ENCODE measurements at regions not wholly inside any gene's neighbourhood (a gene's known extent, or its start where the extent isn't known, plus 50 kb on each side); places are given as distances from the start of the nearest gene placed in this dataset.
A peak's percentile ranks its signal among the peaks of the same experiment; 100 is the strongest.

- ATAC-seq (ENCODE audit: insufficient read depth, low FRiP score) (no peak), DNase-seq (no peak)
- H3K9me3 ChIP-seq (ENCODE audit: control insufficient read depth in 4 of 4, insufficient read depth in 3 of 4, low read length in 3 of 4), result peaks cover 0 to 2% (median 0%) of the 10 kb centered on the region in 4 donors
- H3K36me3 ChIP-seq (ENCODE audit: control insufficient read depth in 4 of 4, insufficient read depth in 4 of 4, low read length in 4 of 4), result no peaks in the 10 kb centered on the region
- no peak overlapping the region for H3K9ac ChIP-seq (ENCODE audit: insufficient read depth in 1 of 2, low read length in 2 of 2)
- no peak overlapping the region for H3K27ac ChIP-seq (ENCODE audit: low read depth in 1 of 2, low read length in 1 of 2)
- peaks cover 0 to 4% (median 0%) of the 10 kb centered on the region in 3 donors for H3K27me3 ChIP-seq (ENCODE audit: control insufficient read depth in 3 of 3, insufficient read depth in 3 of 3, low read length in 2 of 3)
- H3K4me3 ChIP-seq, result no peak overlapping the region
- no peak for TF ChIP-seq CTCF (IDR thresholded peaks at IDR 0.05; ENCODE audit: control extremely low read depth, extremely low read depth)
- H3K4me1 ChIP-seq (ENCODE audit: control insufficient read depth in 5 of 5, insufficient read depth in 5 of 5, low read length in 5 of 5), result peaks cover 0 to 7% (median 0%) of the 10 kb centered on the region in 5 donors
These were observed 509.8 kb downstream of the DIRAS2 start for GRCh38 chr9:90132866-90133265.

GRCh38 chr9:90137801-90138200 lies 504.8 kb downstream of the DIRAS2 start:
- H3K9ac ChIP-seq (ENCODE audit: insufficient read depth in 1 of 2, low read length in 2 of 2), result no peak overlapping the region
- DNase-seq (peak; percentile 31 to 86 (median 67)), ATAC-seq (ENCODE audit: insufficient read depth, low FRiP score) (no peak)
- no peak overlapping the region for H3K27ac ChIP-seq (ENCODE audit: low read depth in 1 of 2, low read length in 1 of 2)
- WGBS, 2 donors, result 21 to 65% methylated on average over 1 of the region's 1 CpG
- TF ChIP-seq CTCF (IDR thresholded peaks at IDR 0.05; ENCODE audit: control extremely low read depth, extremely low read depth), result no peak
- H3K27me3 ChIP-seq (ENCODE audit: control insufficient read depth in 3 of 3, insufficient read depth in 3 of 3, low read length in 2 of 3), result no peaks in the 10 kb centered on the region
- H3K4me1 ChIP-seq (ENCODE audit: control insufficient read depth in 5 of 5, insufficient read depth in 5 of 5, low read length in 5 of 5), result peaks cover 0 to 7% (median 0%) of the 10 kb centered on the region in 5 donors
- no peaks in the 10 kb centered on the region for H3K36me3 ChIP-seq (ENCODE audit: control insufficient read depth in 4 of 4, insufficient read depth in 4 of 4, low read length in 4 of 4)
- H3K4me3 ChIP-seq, result no peak overlapping the region
- H3K9me3 ChIP-seq (ENCODE audit: control insufficient read depth in 4 of 4, insufficient read depth in 3 of 4, low read length in 3 of 4), result peaks cover 0 to 2% (median 0%) of the 10 kb centered on the region in 4 donors

GRCh38 chr9:90140131-90140818 lies 502.3 kb downstream of the DIRAS2 start:
- WGBS, 2 donors, result 71 to 75% methylated on average over 6 to 7 of the region's 7 CpGs
- Histone ChIP-seq H3K4me1 (ENCODE audit: control insufficient read depth in 5 of 5, insufficient read depth in 5 of 5, low read length in 5 of 5) (peaks cover 0 to 3% (median 0%) of the 10 kb centered on the region in 5 donors), H3K27me3 (ENCODE audit: control insufficient read depth in 3 of 3, insufficient read depth in 3 of 3, low read length in 2 of 3) (no peaks in the 10 kb centered on the region), H3K4me3 (no peak overlapping the region), H3K36me3 (ENCODE audit: control insufficient read depth in 4 of 4, insufficient read depth in 4 of 4, low read length in 4 of 4) (no peaks in the 10 kb centered on the region), H3K9ac (ENCODE audit: insufficient read depth in 1 of 2, low read length in 2 of 2) (no peak overlapping the region), H3K9me3 (ENCODE audit: control insufficient read depth in 4 of 4, insufficient read depth in 3 of 4, low read length in 3 of 4) (no peaks in the 10 kb centered on the region), H3K27ac (ENCODE audit: low read depth in 1 of 2, low read length in 1 of 2) (no peak overlapping the region)
- ATAC-seq (ENCODE audit: insufficient read depth, low FRiP score) (no peak), DNase-seq (no peak)
- no peak for TF ChIP-seq CTCF (IDR thresholded peaks at IDR 0.05; ENCODE audit: control extremely low read depth, extremely low read depth)

- H3K27me3 ChIP-seq (ENCODE audit: control insufficient read depth in 3 of 3, insufficient read depth in 3 of 3, low read length in 2 of 3), result no peaks in the 10 kb centered on the region
- H3K9me3 ChIP-seq (ENCODE audit: control insufficient read depth in 4 of 4, insufficient read depth in 3 of 4, low read length in 3 of 4), result no peaks in the 10 kb centered on the region
- no peak overlapping the region for H3K9ac ChIP-seq (ENCODE audit: insufficient read depth in 1 of 2, low read length in 2 of 2)
- WGBS, 2 donors, result 26 to 28% methylated on average over 5 of the region's 5 CpGs
- peak; percentile 24 for TF ChIP-seq CTCF (IDR thresholded peaks at IDR 0.05; ENCODE audit: control extremely low read depth, extremely low read depth)
- ATAC-seq (ENCODE audit: insufficient read depth, low FRiP score), result no peak
- DNase-seq, result peak in 2 of 3 donors; percentile 56 to 66
- no peaks in the 10 kb centered on the region for H3K36me3 ChIP-seq (ENCODE audit: control insufficient read depth in 4 of 4, insufficient read depth in 4 of 4, low read length in 4 of 4)
- peaks cover 0 to 3% (median 0%) of the 10 kb centered on the region in 5 donors for H3K4me1 ChIP-seq (ENCODE audit: control insufficient read depth in 5 of 5, insufficient read depth in 5 of 5, low read length in 5 of 5)
- no peak overlapping the region for H3K4me3 ChIP-seq
- no peak overlapping the region for H3K27ac ChIP-seq (ENCODE audit: low read depth in 1 of 2, low read length in 1 of 2)
These were observed 500.9 kb downstream of the DIRAS2 start for GRCh38 chr9:90141723-90142122.
